ENCODE measurements at regions not wholly inside any gene's neighbourhood (a gene's known extent, or its start where the extent isn't known, plus 50 kb on each side); places are given as distances from the start of the nearest gene placed in this dataset.

GRCh38 chr3:66662894-66663293 is 162.1 kb upstream of the LRIG1 start:
- DNase-seq: no peak
- H3K27me3 ChIP-seq (ENCODE audit: control insufficient read depth, insufficient read depth): no peaks in the 10 kb centered on the region
- no peak overlapping the region for H3K27ac ChIP-seq (ENCODE audit: low read length)
- no peak for ATAC-seq
- H3K9me3 ChIP-seq (ENCODE audit: control insufficient read depth, low read length): no peaks in the 10 kb centered on the region
- H3K4me1 ChIP-seq (ENCODE audit: control insufficient read depth, insufficient read depth, low read length): no peaks in the 10 kb centered on the region
- 91% methylated on average over 6 of the region's 6 CpGs for WGBS
- intact Hi-C loops (cut with DNase I): no loop called here
- H3K4me3 ChIP-seq (ENCODE audit: low read length): no peak overlapping the region

GRCh38 chr3:66665021-66665695 is 164.3 kb upstream of the LRIG1 start:
- WGBS: 65% methylated on average over 5 of the region's 5 CpGs
- no peak overlapping the region for H3K27ac ChIP-seq (ENCODE audit: low read length)
- H3K4me1 ChIP-seq (ENCODE audit: control insufficient read depth, insufficient read depth, low read length): no peaks in the 10 kb centered on the region
- intact Hi-C loops (cut with DNase I): no loop called here
- no peak overlapping the region for H3K4me3 ChIP-seq (ENCODE audit: low read length)
- ATAC-seq (peak in 1 of 2 donors; percentile 48), DNase-seq (no peak)
- no peaks in the 10 kb centered on the region for H3K9me3 ChIP-seq (ENCODE audit: control insufficient read depth, low read length)
- H3K27me3 ChIP-seq (ENCODE audit: control insufficient read depth, insufficient read depth): no peaks in the 10 kb centered on the region

GRCh38 chr3:66666362-66666761 is 165.5 kb upstream of the LRIG1 start:
- Histone ChIP-seq H3K4me1 (ENCODE audit: control insufficient read depth, insufficient read depth, low read length) (no peaks in the 10 kb centered on the region), H3K27me3 (ENCODE audit: control insufficient read depth, insufficient read depth) (no peaks in the 10 kb centered on the region), H3K27ac (ENCODE audit: low read length) (no peak overlapping the region), H3K4me3 (ENCODE audit: low read length) (no peak overlapping the region), H3K9me3 (ENCODE audit: control insufficient read depth, low read length) (no peaks in the 10 kb centered on the region)
- no peak for DNase-seq
- ATAC-seq: peak in 1 of 2 donors; percentile 57
- intact Hi-C loops (cut with DNase I): no loop called here

GRCh38 chr3:66667263-66667662 is 166.4 kb upstream of the LRIG1 start:
- H3K4me3 ChIP-seq (ENCODE audit: low read length): no peak overlapping the region
- WGBS: 67% methylated on average over 1 of the region's 1 CpG
- intact Hi-C loops (cut with DNase I): no loop called here
- no peaks in the 10 kb centered on the region for H3K9me3 ChIP-seq (ENCODE audit: control insufficient read depth, low read length)
- no peak for ATAC-seq
- H3K27me3 ChIP-seq (ENCODE audit: control insufficient read depth, insufficient read depth): no peaks in the 10 kb centered on the region
- DNase-seq: no peak
- H3K4me1 ChIP-seq (ENCODE audit: control insufficient read depth, insufficient read depth, low read length): no peaks in the 10 kb centered on the region
- no peak overlapping the region for H3K27ac ChIP-seq (ENCODE audit: low read length)

- no peak overlapping the region for H3K27ac ChIP-seq (ENCODE audit: low read length)
- intact Hi-C loops (cut with DNase I): no loop called here
- no peak overlapping the region for H3K4me3 ChIP-seq (ENCODE audit: low read length)
- DNase-seq (no peak), ATAC-seq (peak in 1 of 2 donors; percentile 89)
- H3K4me1 ChIP-seq (ENCODE audit: control insufficient read depth, insufficient read depth, low read length): no peaks in the 10 kb centered on the region
- H3K27me3 ChIP-seq (ENCODE audit: control insufficient read depth, insufficient read depth): no peaks in the 10 kb centered on the region
- H3K9me3 ChIP-seq (ENCODE audit: control insufficient read depth, low read length): no peaks in the 10 kb centered on the region
- 78% methylated on average over 1 of the region's 1 CpG for WGBS
These were observed 170.5 kb upstream of the LRIG1 start for GRCh38 chr3:66671291-66671690.

GRCh38 chr3:66672830-66673229 is 172.0 kb upstream of the LRIG1 start:
- Histone ChIP-seq H3K9me3 (ENCODE audit: control insufficient read depth, low read length) (no peaks in the 10 kb centered on the region), H3K4me1 (ENCODE audit: control insufficient read depth, insufficient read depth, low read length) (no peaks in the 10 kb centered on the region), H3K27me3 (ENCODE audit: control insufficient read depth, insufficient read depth) (no peaks in the 10 kb centered on the region), H3K4me3 (ENCODE audit: low read length) (no peak overlapping the region), H3K27ac (ENCODE audit: low read length) (no peak overlapping the region)
- DNase-seq: no peak
- intact Hi-C loops (cut with DNase I): no loop called here
- ATAC-seq: no peak

- ATAC-seq (peak in 1 of 2 donors; percentile 69), DNase-seq (no peak)
- Histone ChIP-seq H3K4me1 (ENCODE audit: control insufficient read depth, insufficient read depth, low read length) (no peaks in the 10 kb centered on the region), H3K27me3 (ENCODE audit: control insufficient read depth, insufficient read depth) (no peaks in the 10 kb centered on the region), H3K9me3 (ENCODE audit: control insufficient read depth, low read length) (no peaks in the 10 kb centered on the region), H3K27ac (ENCODE audit: low read length) (no peak overlapping the region), H3K4me3 (ENCODE audit: low read length) (no peak overlapping the region)
- intact Hi-C loops (cut with DNase I): no loop called here
- WGBS: 40% methylated on average over 9 of the region's 9 CpGs
These were observed 172.5 kb upstream of the LRIG1 start for GRCh38 chr3:66673293-66673692.

GRCh38 chr3:66675366-66675765 is 174.5 kb upstream of the LRIG1 start:
- H3K27ac ChIP-seq (ENCODE audit: low read length): no peak overlapping the region
- DNase-seq (no peak), ATAC-seq (no peak)
- no peaks in the 10 kb centered on the region for H3K4me1 ChIP-seq (ENCODE audit: control insufficient read depth, insufficient read depth, low read length)
- H3K27me3 ChIP-seq (ENCODE audit: control insufficient read depth, insufficient read depth): no peaks in the 10 kb centered on the region
- H3K9me3 ChIP-seq (ENCODE audit: control insufficient read depth, low read length): no peaks in the 10 kb centered on the region
- H3K4me3 ChIP-seq (ENCODE audit: low read length): no peak overlapping the region
- intact Hi-C loops (cut with DNase I): no loop called here
- WGBS: 29% methylated on average over 1 of the region's 1 CpG

- WGBS: 90% methylated on average over 5 of the region's 5 CpGs
- H3K9me3 ChIP-seq (ENCODE audit: control insufficient read depth, low read length): no peaks in the 10 kb centered on the region
- no peaks in the 10 kb centered on the region for H3K27me3 ChIP-seq (ENCODE audit: control insufficient read depth, insufficient read depth)
- H3K27ac ChIP-seq (ENCODE audit: low read length): no peak overlapping the region
- ATAC-seq (no peak), DNase-seq (no peak)
- H3K4me1 ChIP-seq (ENCODE audit: control insufficient read depth, insufficient read depth, low read length): no peaks in the 10 kb centered on the region
- intact Hi-C loops (cut with DNase I): no loop called here
- no peak overlapping the region for H3K4me3 ChIP-seq (ENCODE audit: low read length)
These were observed 191.4 kb upstream of the LRIG1 start for GRCh38 chr3:66692042-66692765.

GRCh38 chr3:66692766-66693150 is 191.9 kb upstream of the LRIG1 start:
- WGBS: 73% methylated on average over 5 of the region's 5 CpGs
- Histone ChIP-seq H3K9me3 (ENCODE audit: control insufficient read depth, low read length) (no peaks in the 10 kb centered on the region), H3K27me3 (ENCODE audit: control insufficient read depth, insufficient read depth) (no peaks in the 10 kb centered on the region), H3K27ac (ENCODE audit: low read length) (no peak overlapping the region), H3K4me1 (ENCODE audit: control insufficient read depth, insufficient read depth, low read length) (no peaks in the 10 kb centered on the region), H3K4me3 (ENCODE audit: low read length) (no peak overlapping the region)
- DNase-seq: no peak
- no peak for ATAC-seq
- intact Hi-C loops (cut with DNase I): no loop called here

GRCh38 chr3:66693461-66694031 is 192.7 kb upstream of the LRIG1 start:
- Histone ChIP-seq H3K4me3 (ENCODE audit: low read length) (no peak overlapping the region), H3K27ac (ENCODE audit: low read length) (no peak overlapping the region), H3K4me1 (ENCODE audit: control insufficient read depth, insufficient read depth, low read length) (no peaks in the 10 kb centered on the region), H3K9me3 (ENCODE audit: control insufficient read depth, low read length) (no peaks in the 10 kb centered on the region), H3K27me3 (ENCODE audit: control insufficient read depth, insufficient read depth) (no peaks in the 10 kb centered on the region)
- 49% methylated on average over 10 of the region's 10 CpGs for WGBS
- intact Hi-C loops (cut with DNase I): no loop called here
- ATAC-seq (no peak), DNase-seq (peak; percentile 47 to 58 (median 55))

Measured in right cardiac atrium (tissue), 5 donors.